ENCODE measurements at regions not wholly inside any gene's neighbourhood (a gene's known extent, or its start where the extent isn't known, plus 50 kb on each side); places are given as distances from the start of the nearest gene placed in this dataset.
"Not testable (repeated sequence)": the region's sequence is repeated elsewhere in the genome, so short reads cannot be mapped to it uniquely, and the experiment has no call there.

GRCh38 chr20:43383026-43383795 is 74.5 kb upstream of the SRSF6 start:
- peak in 1 of 2 donors; percentile 48 for DNase-seq (ENCODE audit: low read depth in 2 of 2)
- TF ChIP-seq, protein P1, sequence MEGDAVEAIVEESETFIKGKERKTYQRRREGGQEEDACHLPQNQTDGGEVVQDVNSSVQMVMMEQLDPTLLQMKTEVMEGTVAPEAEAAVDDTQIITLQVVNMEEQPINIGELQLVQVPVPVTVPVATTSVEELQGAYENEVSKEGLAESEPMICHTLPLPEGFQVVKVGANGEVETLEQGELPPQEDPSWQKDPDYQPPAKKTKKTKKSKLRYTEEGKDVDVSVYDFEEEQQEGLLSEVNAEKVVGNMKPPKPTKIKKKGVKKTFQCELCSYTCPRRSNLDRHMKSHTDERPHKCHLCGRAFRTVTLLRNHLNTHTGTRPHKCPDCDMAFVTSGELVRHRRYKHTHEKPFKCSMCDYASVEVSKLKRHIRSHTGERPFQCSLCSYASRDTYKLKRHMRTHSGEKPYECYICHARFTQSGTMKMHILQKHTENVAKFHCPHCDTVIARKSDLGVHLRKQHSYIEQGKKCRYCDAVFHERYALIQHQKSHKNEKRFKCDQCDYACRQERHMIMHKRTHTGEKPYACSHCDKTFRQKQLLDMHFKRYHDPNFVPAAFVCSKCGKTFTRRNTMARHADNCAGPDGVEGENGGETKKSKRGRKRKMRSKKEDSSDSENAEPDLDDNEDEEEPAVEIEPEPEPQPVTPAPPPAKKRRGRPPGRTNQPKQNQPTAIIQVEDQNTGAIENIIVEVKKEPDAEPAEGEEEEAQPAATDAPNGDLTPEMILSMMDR (IDR thresholded peaks at IDR 0.05; ENCODE audit: low read depth, low read length) = no peak
- no peak overlapping the region for H3K4me3 ChIP-seq (replicated peaks in 1 of 2; ENCODE audit: low read depth in 2 of 2, low read length in 2 of 2)

DNA sequence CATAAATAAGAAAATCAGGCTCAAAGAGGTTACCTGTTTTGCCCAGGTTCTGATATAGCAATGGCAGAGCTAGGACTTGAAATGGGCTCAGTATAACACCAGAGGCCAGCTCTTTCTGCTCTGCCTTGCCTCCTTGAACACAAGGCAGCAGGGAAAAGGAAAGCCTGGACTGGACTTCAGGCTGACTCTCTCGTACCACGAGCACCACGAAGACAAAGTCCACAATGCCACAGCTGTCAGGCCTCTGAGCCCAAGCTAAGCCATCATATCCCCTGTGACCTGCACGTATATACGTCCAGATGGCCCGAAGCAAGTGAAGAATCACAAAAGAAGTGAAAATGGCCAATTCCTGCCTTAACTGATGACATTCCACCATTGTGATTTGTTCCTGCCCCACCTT is 75.6 kb upstream of the SRSF6 start:
- not testable (repeated sequence) for DNase-seq (ENCODE audit: low read depth in 2 of 2); H3K4me3 ChIP-seq (replicated peaks in 1 of 2; ENCODE audit: low read depth in 2 of 2, low read length in 2 of 2)

DNA sequence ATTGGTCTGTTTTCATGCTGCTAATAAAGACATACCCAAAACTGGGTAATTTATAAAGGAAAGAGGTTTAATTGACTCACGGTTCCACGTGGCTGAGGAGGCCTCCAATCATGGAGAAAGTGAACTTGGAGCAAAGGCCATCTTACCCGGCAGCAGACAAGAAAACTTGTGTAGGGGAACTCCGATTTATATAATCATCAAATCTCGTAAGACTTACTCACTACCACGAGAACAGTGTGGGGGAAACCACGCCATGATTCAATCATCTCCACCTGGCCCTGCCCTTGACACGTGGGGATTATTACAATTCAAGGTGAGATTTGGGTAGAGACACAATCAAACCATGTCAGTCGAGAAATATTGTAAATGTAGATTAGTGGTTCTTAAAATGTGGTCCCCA is 76.2 kb upstream of the SRSF6 start:
- not testable (repeated sequence) for H3K4me3 ChIP-seq (replicated peaks in 1 of 2; ENCODE audit: low read depth in 2 of 2, low read length in 2 of 2); DNase-seq (ENCODE audit: low read depth in 2 of 2)

- TF ChIP-seq, protein P1 (IDR thresholded peaks at IDR 0.05; ENCODE audit: low read depth, low read length) = no peak
- no peak overlapping the region for H3K4me3 ChIP-seq (replicated peaks in 1 of 2; ENCODE audit: low read depth in 2 of 2, low read length in 2 of 2)
- peak; percentile 59 to 75 for DNase-seq (ENCODE audit: low read depth in 2 of 2)
Observed at GRCh38 chr20:43379239-43379917, 78.3 kb upstream of the SRSF6 start.

GRCh38 chr20:43376831-43377230 is 80.9 kb upstream of the SRSF6 start:
- TF ChIP-seq, protein P1 (IDR thresholded peaks at IDR 0.05; ENCODE audit: low read depth, low read length) = no peak
- no peak overlapping the region for H3K4me3 ChIP-seq (replicated peaks in 1 of 2; ENCODE audit: low read depth in 2 of 2, low read length in 2 of 2)
- no peak for DNase-seq (ENCODE audit: low read depth in 2 of 2)

GRCh38 chr20:43375591-43375990 is 82.1 kb upstream of the SRSF6 start:
- no peak overlapping the region for H3K4me3 ChIP-seq (replicated peaks in 1 of 2; ENCODE audit: low read depth in 2 of 2, low read length in 2 of 2)
- TF ChIP-seq, protein P1 (IDR thresholded peaks at IDR 0.05; ENCODE audit: low read depth, low read length) = no peak
- DNase-seq (ENCODE audit: low read depth in 2 of 2) = peak in 1 of 2 donors; percentile 49

- peak in 1 of 2 donors; percentile 65 for DNase-seq (ENCODE audit: low read depth in 2 of 2)
- H3K4me3 ChIP-seq (replicated peaks in 1 of 2; ENCODE audit: low read depth in 2 of 2, low read length in 2 of 2) = no peak overlapping the region
- TF ChIP-seq, protein P1 (IDR thresholded peaks at IDR 0.05; ENCODE audit: low read depth, low read length) = no peak
Observed at GRCh38 chr20:43372051-43372450, 85.6 kb upstream of the SRSF6 start.
